Neuronal stem cell (in vitro differentiated cells): ENCODE measurements at regions not wholly inside any gene's neighbourhood (a gene's known extent, or its start where the extent isn't known, plus 50 kb on each side); places are given as distances from the start of the nearest gene placed in this dataset.

Experiments
- DNase-seq: peaks from one replicate; pipeline ENCODE4 v3.0.0-alpha.2; 2013; ENCODE audit warnings: low spot score
- H2AFZ ChIP-seq: one replicate; pipeline ENCODE4 v1.6.1; 2013; ENCODE audit warnings: mild to moderate bottlenecking, low read length, inconsistent platforms
- H2AK5ac ChIP-seq: 2 replicates; pipeline ENCODE4 v1.6.1; 2013; ENCODE audit warnings: low read depth, mild to moderate bottlenecking, inconsistent platforms, low read length, moderate library complexity, mixed read lengths
- H2BK120ac ChIP-seq: 2 replicates; pipeline ENCODE4 v1.6.1; 2013; ENCODE audit warnings: low read depth, mild to moderate bottlenecking, inconsistent platforms, low read length, moderate library complexity, mixed read lengths
- H2BK12ac ChIP-seq: one replicate; pipeline ENCODE4 v1.6.1; 2013; ENCODE audit warnings: low read length, inconsistent platforms
- H2BK15ac ChIP-seq: 2 replicates; pipeline ENCODE4 v1.6.1; 2013; ENCODE audit warnings: mild to moderate bottlenecking, low read length, inconsistent platforms, mixed read lengths
- H2BK5ac ChIP-seq: one replicate; pipeline ENCODE4 v1.6.1; 2013; ENCODE audit warnings: inconsistent platforms, mild to moderate bottlenecking, low read length, moderate library complexity
- H3K14ac ChIP-seq: one replicate; pipeline ENCODE4 v1.6.1; 2013; ENCODE audit warnings: low read length, inconsistent platforms
- H3K18ac ChIP-seq: 2 replicates; pipeline ENCODE4 v1.6.1; 2013; ENCODE audit warnings: low read length, inconsistent platforms
- H3K23ac ChIP-seq: 2 replicates; pipeline ENCODE4 v1.6.1; 2013; ENCODE audit warnings: low read depth, mild to moderate bottlenecking, mixed read lengths, low read length, inconsistent platforms; ENCODE audit not compliant: poor library complexity
- H3K27ac ChIP-seq: replicated peaks from 3 replicates; pipeline ENCODE4 v1.5.1; 2013; ENCODE audit warnings: low read length, inconsistent platforms
- H3K27me3 ChIP-seq, 3 experiments: 2 replicates each; pipeline ENCODE4 v1.6.1; 2013; ENCODE audit warnings: low read length in 3 of 3, mild to moderate bottlenecking in 2 of 3, inconsistent platforms in 1 of 3, low read depth in 1 of 3, mixed read lengths in 1 of 3, moderate library complexity in 1 of 3; ENCODE audit not compliant: control insufficient read depth in 3 of 3, insufficient read depth in 3 of 3
- H3K36me3 ChIP-seq, 2 donors: replicated peaks in 1 of 2; 2 replicates each; pipeline ENCODE4 v1.6.1; 2013; ENCODE audit warnings: low read length in 2 of 2; ENCODE audit not compliant: control insufficient read depth in 2 of 2, insufficient read depth in 2 of 2
- H3K4ac ChIP-seq: 2 replicates; pipeline ENCODE4 v1.6.1; 2013; ENCODE audit warnings: inconsistent platforms, mild to moderate bottlenecking, low read length, moderate library complexity
- H3K4me1 ChIP-seq, 2 donors: 1 replicate in 1 of 2; 2 replicates in 1 of 2; pipeline ENCODE4 v1.6.1; 2013; ENCODE audit warnings: low read length in 2 of 2, low read depth in 1 of 2; ENCODE audit not compliant: control insufficient read depth in 2 of 2, insufficient read depth in 1 of 2
- H3K4me2 ChIP-seq: one replicate; pipeline ENCODE4 v1.6.1; 2013; ENCODE audit warnings: mild to moderate bottlenecking, low read length, inconsistent platforms; ENCODE audit not compliant: insufficient read depth, poor library complexity, severe bottlenecking
- H3K4me3 ChIP-seq, 2 donors: 2 replicates each; pipeline ENCODE4 v1.5.1; 2013; ENCODE audit warnings: low read length in 2 of 2, mild to moderate bottlenecking in 2 of 2, inconsistent platforms in 1 of 2, moderate library complexity in 1 of 2
- H3K79me1 ChIP-seq: one replicate; pipeline ENCODE4 v1.6.1; 2013; ENCODE audit warnings: low read depth, mild to moderate bottlenecking, inconsistent platforms, low read length, moderate library complexity
- H3K9ac ChIP-seq: one replicate; pipeline ENCODE4 v1.6.1; 2013; ENCODE audit warnings: mild to moderate bottlenecking, low read depth, low read length, inconsistent platforms; ENCODE audit not compliant: poor library complexity
- H3K9me3 ChIP-seq, 2 donors: replicated peaks in 1 of 2; 2 replicates each; pipeline versions ENCODE3 to v1.6.1; 2013; ENCODE audit warnings: low read length in 2 of 2, mild to moderate bottlenecking in 2 of 2, inconsistent platforms in 1 of 2, low read depth in 1 of 2, mixed read lengths in 1 of 2, moderate library complexity in 1 of 2; ENCODE audit not compliant: control insufficient read depth in 2 of 2, insufficient read depth in 1 of 2
- H4K8ac ChIP-seq: one replicate; pipeline ENCODE4 v1.6.1; 2013; ENCODE audit warnings: low read depth, mild to moderate bottlenecking, inconsistent platforms, low read length, moderate library complexity
- H4K91ac ChIP-seq: one replicate; pipeline ENCODE4 v1.6.1; 2013; ENCODE audit warnings: low read length, low read depth, mild to moderate bottlenecking, inconsistent platforms; ENCODE audit not compliant: poor library complexity
- WGBS, 2 donors: extraction: QIAGEN DNeasy Blood & Tissue Kit; methylation state at CpG; one replicate each; pipeline ENCODE4 v1.1.7; 2013; ENCODE audit warnings: missing lambda C conversion rate in 2 of 2, mixed read lengths in 1 of 2; ENCODE audit not compliant: insufficient read length in 2 of 2, insufficient replicate concordance in 1 of 2; ENCODE audit errors: extremely low coverage in 2 of 2; 5-methylcytosine and 5-hydroxymethylcytosine counted together

GRCh38 chr16:54533856-54534490 lies 247.4 kb upstream of the IRX3 start:
- Histone ChIP-seq H3K36me3 (no peaks in the 10 kb centered on the region), H4K8ac (no peak overlapping the region), H3K4ac (no peak overlapping the region), H2AK5ac (no peak overlapping the region), H3K27me3 (no peaks in the 10 kb centered on the region), H3K79me1 (no peaks in the 10 kb centered on the region), H3K18ac (no peak overlapping the region), H3K23ac (no peak overlapping the region), H3K9ac (no peak overlapping the region), H2BK120ac (no peak overlapping the region), H2BK15ac (no peak overlapping the region), H3K4me2 (no peak overlapping the region), H3K9me3 (peaks cover 4 to 9% of the 10 kb centered on the region in 2 donors), H4K91ac (no peak overlapping the region), H3K27ac (no peak overlapping the region), H2BK12ac (no peak overlapping the region), H2AFZ (no peak overlapping the region), H3K4me3 (no peak overlapping the region), H3K4me1 (no peaks in the 10 kb centered on the region), H3K14ac (no peak overlapping the region), H2BK5ac (no peak overlapping the region)
- no CpG with 5 or more reads among the region's 4 CpGs for WGBS, 2 donors
- DNase-seq: no peak

DNA sequence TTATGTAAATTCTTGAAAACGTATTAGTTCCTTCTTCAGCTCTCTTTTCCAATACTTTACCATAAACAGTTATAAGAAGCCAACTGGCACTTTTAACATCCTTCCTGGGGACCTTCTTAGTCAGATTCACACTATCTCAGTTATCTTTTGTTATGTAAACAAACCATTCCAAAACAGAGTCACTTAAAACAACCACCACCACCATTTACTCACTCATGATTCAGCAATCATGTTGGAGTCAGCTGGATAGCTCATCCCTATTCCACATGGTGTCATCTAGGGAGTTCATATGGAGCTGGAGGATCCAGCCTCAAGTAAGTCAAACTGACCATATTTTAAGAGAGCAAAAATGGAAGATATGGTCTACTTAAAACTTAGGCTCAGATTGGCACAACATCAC lies 240.3 kb upstream of the IRX3 start:
- H2BK120ac ChIP-seq: no peak overlapping the region
- no peak overlapping the region for H3K18ac ChIP-seq
- H4K91ac ChIP-seq: no peak overlapping the region
- H2BK15ac ChIP-seq: no peak overlapping the region
- H3K9me3 ChIP-seq: peaks cover 0 to 8% of the 10 kb centered on the region in 2 donors
- no peak overlapping the region for H3K4me2 ChIP-seq
- no peak overlapping the region for H2BK5ac ChIP-seq
- no peak overlapping the region for H2BK12ac ChIP-seq
- WGBS, 2 donors: no CpG with 5 or more reads among the region's 1 CpG
- DNase-seq: no peak
- no peak overlapping the region for H3K4ac ChIP-seq
- H2AFZ ChIP-seq: no peak overlapping the region
- no peaks in the 10 kb centered on the region for H3K36me3 ChIP-seq
- no peak overlapping the region for H3K9ac ChIP-seq
- H3K27me3 ChIP-seq: no peaks in the 10 kb centered on the region
- H2AK5ac ChIP-seq: no peak overlapping the region
- no peak overlapping the region for H3K14ac ChIP-seq
- H3K23ac ChIP-seq: no peak overlapping the region
- no peak overlapping the region for H3K27ac ChIP-seq
- no peaks in the 10 kb centered on the region for H3K4me1 ChIP-seq
- H4K8ac ChIP-seq: no peak overlapping the region
- no peaks in the 10 kb centered on the region for H3K79me1 ChIP-seq
- H3K4me3 ChIP-seq: no peak overlapping the region

DNA sequence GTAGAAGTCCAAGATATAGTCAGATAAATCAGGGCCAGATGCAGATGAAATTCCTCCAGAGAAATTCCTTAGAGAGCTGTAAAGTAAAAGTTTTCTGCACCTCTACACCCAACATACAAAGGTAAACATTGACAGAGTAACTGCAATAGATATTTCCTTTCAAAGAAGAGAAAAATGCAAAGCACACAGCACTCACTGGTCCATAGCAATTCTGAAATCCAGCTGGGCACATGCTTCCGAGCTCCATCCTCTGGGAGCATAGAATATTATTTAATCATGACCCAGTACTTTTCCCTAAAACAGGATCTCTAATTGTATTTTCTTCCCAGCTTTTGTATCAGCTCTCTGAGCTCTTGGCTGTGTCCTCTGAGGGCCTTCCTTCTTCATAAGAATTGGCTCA lies 239.5 kb upstream of the IRX3 start:
- no CpG with 5 or more reads among the region's 1 CpG for WGBS, 2 donors
- Histone ChIP-seq H3K27me3 (no peaks in the 10 kb centered on the region), H3K4me1 (no peaks in the 10 kb centered on the region), H3K14ac (no peak overlapping the region), H3K27ac (no peak overlapping the region), H3K36me3 (no peaks in the 10 kb centered on the region), H2BK5ac (no peak overlapping the region), H3K23ac (no peak overlapping the region), H2AK5ac (no peak overlapping the region), H2BK15ac (no peak overlapping the region), H2BK120ac (no peak overlapping the region), H4K91ac (no peak overlapping the region), H3K79me1 (no peaks in the 10 kb centered on the region), H4K8ac (no peak overlapping the region), H3K18ac (no peak overlapping the region), H3K4ac (no peak overlapping the region), H3K9me3 (peaks cover 0 to 8% of the 10 kb centered on the region in 2 donors), H2AFZ (no peak overlapping the region), H3K4me3 (no peak overlapping the region), H3K9ac (no peak overlapping the region), H3K4me2 (no peak overlapping the region), H2BK12ac (no peak overlapping the region)
- no peak for DNase-seq

GRCh38 chr16:54525104-54525503 lies 238.5 kb upstream of the IRX3 start:
- Histone ChIP-seq H2BK5ac (no peak overlapping the region), H2BK120ac (no peak overlapping the region), H3K9me3 (peaks cover 0 to 8% of the 10 kb centered on the region in 2 donors), H3K4me1 (no peaks in the 10 kb centered on the region), H3K4me3 (no peak overlapping the region), H2AK5ac (no peak overlapping the region), H3K9ac (no peak overlapping the region), H3K23ac (no peak overlapping the region), H3K36me3 (no peaks in the 10 kb centered on the region), H3K4ac (no peak overlapping the region), H4K8ac (no peak overlapping the region), H3K27me3 (no peaks in the 10 kb centered on the region), H4K91ac (no peak overlapping the region), H3K4me2 (no peak overlapping the region), H2BK15ac (no peak overlapping the region), H3K14ac (no peak overlapping the region), H3K27ac (no peak overlapping the region), H3K79me1 (no peaks in the 10 kb centered on the region), H3K18ac (no peak overlapping the region), H2AFZ (no peak overlapping the region), H2BK12ac (no peak overlapping the region)
- no peak for DNase-seq
- WGBS, 2 donors: no CpG with 5 or more reads among the region's 4 CpGs
